Thoracic aorta (tissue), 2 donors: ENCODE measurements at regions not wholly inside any gene's neighbourhood (a gene's known extent, or its start where the extent isn't known, plus 50 kb on each side); places are given as distances from the start of the nearest gene placed in this dataset.
"Not testable (repeated sequence)": the region's sequence is repeated elsewhere in the genome, so short reads cannot be mapped to it uniquely, and the experiment has no call there.

Source experiments
- ATAC-seq: fragments of 150-250 bp; one replicate; pipeline ENCODE4 v1.8.0; 2017; ENCODE audit warnings: low read depth; ENCODE audit not compliant: insufficient number of reproducible peaks, low FRiP score
- DNase-seq: peaks from one replicate; pipeline ENCODE4 v3.0.0-alpha.2; 2020; ENCODE audit warnings: low spot score
- H3K27ac ChIP-seq, 2 donors: fragments of 200-600 bp; sonication (generic); 1 replicate in 1 of 2; 2 replicates in 1 of 2; pipeline ENCODE4 v1.5.1; 2016; ENCODE audit warnings: mild to moderate bottlenecking in 2 of 2, moderate library complexity in 2 of 2
- H3K27me3 ChIP-seq: fragments of 200-600 bp; sonication (generic); replicated peaks from 2 replicates; pipeline ENCODE4 v1.6.0; 2016; ENCODE audit warnings: mild to moderate bottlenecking; ENCODE audit not compliant: insufficient read depth
- H3K36me3 ChIP-seq: fragments of 200-600 bp; sonication (generic); one replicate; pipeline ENCODE4 v1.5.1; 2016
- H3K4me1 ChIP-seq, 2 donors: fragments of 200-600 bp; sonication (generic); 1 replicate in 1 of 2; 2 replicates in 1 of 2; pipeline versions ENCODE4 v1.5.1 to v1.6.0; 2016; ENCODE audit warnings: low read depth in 2 of 2, mild to moderate bottlenecking in 1 of 2; ENCODE audit not compliant: control insufficient read depth in 1 of 2
- H3K4me3 ChIP-seq: fragments of 200-600 bp; sonication (generic); 2 replicates; pipeline ENCODE4 v1.5.1; 2016; ENCODE audit warnings: mild to moderate bottlenecking
- H3K9me3 ChIP-seq: fragments of 200-600 bp; sonication (generic); 2 replicates; pipeline ENCODE4 v1.5.1; 2016
- TF ChIP-seq, protein P1 (sequence below): fragments of 200-600 bp; sonication (generic); IDR thresholded peaks from one replicate; pipeline ENCODE4 v1.5.1; 2019; ENCODE audit warnings: antibody characterized with exemption

DNA sequence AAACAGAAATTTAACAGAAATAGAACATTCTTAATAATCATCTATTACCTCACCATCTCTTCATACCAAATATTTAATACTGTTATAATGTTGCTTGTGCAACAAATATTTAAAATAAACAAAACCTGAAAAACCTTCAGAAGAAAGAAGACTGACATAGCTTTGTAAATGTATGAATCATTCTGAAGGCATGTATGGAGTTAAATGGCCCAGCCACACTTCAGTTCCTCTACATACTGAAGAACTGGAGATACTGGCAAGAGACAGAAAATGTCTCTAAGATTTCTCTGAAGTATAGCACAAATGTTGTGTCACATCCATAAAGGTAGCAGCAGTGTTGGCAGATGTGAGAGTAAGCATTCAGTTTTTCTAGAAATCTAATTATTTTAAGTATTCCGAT is 275.3 kb upstream of the FGF13 start:
- ATAC-seq (no peak), DNase-seq (no peak)
- Histone ChIP-seq H3K27me3 (no peaks in the 10 kb centered on the region), H3K9me3 (no peaks in the 10 kb centered on the region), H3K4me3 (no peak overlapping the region), H3K36me3 (no peaks in the 10 kb centered on the region), H3K4me1 (no peaks in the 10 kb centered on the region), H3K27ac (no peak overlapping the region)
- TF ChIP-seq, protein P1, sequence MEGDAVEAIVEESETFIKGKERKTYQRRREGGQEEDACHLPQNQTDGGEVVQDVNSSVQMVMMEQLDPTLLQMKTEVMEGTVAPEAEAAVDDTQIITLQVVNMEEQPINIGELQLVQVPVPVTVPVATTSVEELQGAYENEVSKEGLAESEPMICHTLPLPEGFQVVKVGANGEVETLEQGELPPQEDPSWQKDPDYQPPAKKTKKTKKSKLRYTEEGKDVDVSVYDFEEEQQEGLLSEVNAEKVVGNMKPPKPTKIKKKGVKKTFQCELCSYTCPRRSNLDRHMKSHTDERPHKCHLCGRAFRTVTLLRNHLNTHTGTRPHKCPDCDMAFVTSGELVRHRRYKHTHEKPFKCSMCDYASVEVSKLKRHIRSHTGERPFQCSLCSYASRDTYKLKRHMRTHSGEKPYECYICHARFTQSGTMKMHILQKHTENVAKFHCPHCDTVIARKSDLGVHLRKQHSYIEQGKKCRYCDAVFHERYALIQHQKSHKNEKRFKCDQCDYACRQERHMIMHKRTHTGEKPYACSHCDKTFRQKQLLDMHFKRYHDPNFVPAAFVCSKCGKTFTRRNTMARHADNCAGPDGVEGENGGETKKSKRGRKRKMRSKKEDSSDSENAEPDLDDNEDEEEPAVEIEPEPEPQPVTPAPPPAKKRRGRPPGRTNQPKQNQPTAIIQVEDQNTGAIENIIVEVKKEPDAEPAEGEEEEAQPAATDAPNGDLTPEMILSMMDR: no peak

GRCh38 chrX:138986235-138986634 is 274.7 kb upstream of the FGF13 start:
- Histone ChIP-seq H3K36me3 (no peaks in the 10 kb centered on the region), H3K4me1 (no peaks in the 10 kb centered on the region), H3K9me3 (no peaks in the 10 kb centered on the region), H3K27me3 (no peaks in the 10 kb centered on the region), H3K27ac (no peak overlapping the region), H3K4me3 (no peak overlapping the region)
- ATAC-seq (no peak), DNase-seq (no peak)
- TF ChIP-seq, protein P1: no peak

DNA sequence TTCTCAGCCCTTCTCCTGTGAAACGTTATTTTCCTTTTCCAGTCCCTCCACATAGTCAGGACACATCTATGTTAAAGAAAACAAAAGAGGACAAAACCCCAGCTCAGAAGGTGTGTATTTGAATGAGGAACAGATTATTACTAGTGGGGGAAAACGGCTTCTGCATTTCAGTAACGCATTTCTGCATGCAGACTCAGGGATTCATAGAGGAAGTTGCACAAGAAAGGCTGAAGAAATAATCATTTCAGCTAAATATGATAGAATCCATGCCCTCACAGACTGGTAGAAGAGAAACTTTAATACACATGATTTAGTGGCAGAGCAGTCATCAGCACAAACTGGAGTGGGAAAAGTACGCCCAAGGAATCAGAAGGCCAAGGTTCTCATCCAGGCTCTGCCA is 270.8 kb upstream of the FGF13 start:
- H3K9me3 ChIP-seq: no peaks in the 10 kb centered on the region
- TF ChIP-seq, protein P1: no peak
- H3K36me3 ChIP-seq: no peaks in the 10 kb centered on the region
- DNase-seq: no peak
- ATAC-seq: no peak
- H3K4me3 ChIP-seq: no peak overlapping the region
- no peaks in the 10 kb centered on the region for H3K27me3 ChIP-seq
- H3K4me1 ChIP-seq: no peaks in the 10 kb centered on the region
- H3K27ac ChIP-seq: no peak overlapping the region

- no peaks in the 10 kb centered on the region for H3K27me3 ChIP-seq
- H3K27ac ChIP-seq: no peak overlapping the region
- ATAC-seq: no peak
- no peak overlapping the region for H3K4me3 ChIP-seq
- no peaks in the 10 kb centered on the region for H3K9me3 ChIP-seq
- no peaks in the 10 kb centered on the region for H3K4me1 ChIP-seq
- no peaks in the 10 kb centered on the region for H3K36me3 ChIP-seq
- TF ChIP-seq, protein P1: no peak
- DNase-seq: no peak
These were observed 253.0 kb upstream of the FGF13 start for GRCh38 chrX:138964501-138964900.

- ATAC-seq, DNase-seq, H3K4me1 ChIP-seq, H3K27me3 ChIP-seq, H3K36me3 ChIP-seq, H3K27ac ChIP-seq, H3K4me3 ChIP-seq, H3K9me3 ChIP-seq: not testable (repeated sequence)
These were observed 250.9 kb upstream of the FGF13 start for GRCh38 chrX:138962419-138962818.

DNA sequence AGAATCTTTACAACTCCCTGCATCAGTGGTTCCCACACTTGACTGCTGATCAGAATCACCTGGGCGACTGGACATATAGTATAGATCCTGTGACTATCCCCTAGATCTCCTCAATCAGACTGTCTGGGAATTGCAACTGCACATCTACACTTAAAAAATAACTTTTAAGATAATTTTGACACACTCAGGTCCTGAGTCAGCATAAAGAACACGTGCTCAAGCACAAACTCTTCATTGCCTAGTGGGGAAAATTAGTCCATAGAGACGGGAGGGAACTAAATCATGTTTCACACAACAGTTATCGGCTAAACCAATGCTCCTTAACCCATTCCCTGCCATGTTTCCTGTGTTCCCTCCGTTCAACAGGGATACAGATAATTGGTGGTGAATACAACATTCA is 243.5 kb upstream of the FGF13 start:
- no peaks in the 10 kb centered on the region for H3K9me3 ChIP-seq
- TF ChIP-seq, protein P1: no peak
- ATAC-seq (no peak), DNase-seq (no peak)
- no peaks in the 10 kb centered on the region for H3K4me1 ChIP-seq
- H3K27ac ChIP-seq: no peak overlapping the region
- H3K4me3 ChIP-seq: no peak overlapping the region
- no peaks in the 10 kb centered on the region for H3K36me3 ChIP-seq
- no peaks in the 10 kb centered on the region for H3K27me3 ChIP-seq
